ENCODE measurements at regions not wholly inside any gene's neighbourhood (a gene's known extent, or its start where the extent isn't known, plus 50 kb on each side); places are given as distances from the start of the nearest gene placed in this dataset.
"Not testable (repeated sequence)": the region's sequence is repeated elsewhere in the genome, so short reads cannot be mapped to it uniquely, and the experiment has no call there.

GRCh38 chr11:70900540-70900939 lies 351.8 kb downstream of the SHANK2 start:
- TF ChIP-seq, protein P1, sequence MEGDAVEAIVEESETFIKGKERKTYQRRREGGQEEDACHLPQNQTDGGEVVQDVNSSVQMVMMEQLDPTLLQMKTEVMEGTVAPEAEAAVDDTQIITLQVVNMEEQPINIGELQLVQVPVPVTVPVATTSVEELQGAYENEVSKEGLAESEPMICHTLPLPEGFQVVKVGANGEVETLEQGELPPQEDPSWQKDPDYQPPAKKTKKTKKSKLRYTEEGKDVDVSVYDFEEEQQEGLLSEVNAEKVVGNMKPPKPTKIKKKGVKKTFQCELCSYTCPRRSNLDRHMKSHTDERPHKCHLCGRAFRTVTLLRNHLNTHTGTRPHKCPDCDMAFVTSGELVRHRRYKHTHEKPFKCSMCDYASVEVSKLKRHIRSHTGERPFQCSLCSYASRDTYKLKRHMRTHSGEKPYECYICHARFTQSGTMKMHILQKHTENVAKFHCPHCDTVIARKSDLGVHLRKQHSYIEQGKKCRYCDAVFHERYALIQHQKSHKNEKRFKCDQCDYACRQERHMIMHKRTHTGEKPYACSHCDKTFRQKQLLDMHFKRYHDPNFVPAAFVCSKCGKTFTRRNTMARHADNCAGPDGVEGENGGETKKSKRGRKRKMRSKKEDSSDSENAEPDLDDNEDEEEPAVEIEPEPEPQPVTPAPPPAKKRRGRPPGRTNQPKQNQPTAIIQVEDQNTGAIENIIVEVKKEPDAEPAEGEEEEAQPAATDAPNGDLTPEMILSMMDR (IDR thresholded peaks at IDR 0.05): no peak
- no peak for ATAC-seq (ENCODE audit: low FRiP score)
- DNase-seq (ENCODE audit: low spot score): no peak

DNA sequence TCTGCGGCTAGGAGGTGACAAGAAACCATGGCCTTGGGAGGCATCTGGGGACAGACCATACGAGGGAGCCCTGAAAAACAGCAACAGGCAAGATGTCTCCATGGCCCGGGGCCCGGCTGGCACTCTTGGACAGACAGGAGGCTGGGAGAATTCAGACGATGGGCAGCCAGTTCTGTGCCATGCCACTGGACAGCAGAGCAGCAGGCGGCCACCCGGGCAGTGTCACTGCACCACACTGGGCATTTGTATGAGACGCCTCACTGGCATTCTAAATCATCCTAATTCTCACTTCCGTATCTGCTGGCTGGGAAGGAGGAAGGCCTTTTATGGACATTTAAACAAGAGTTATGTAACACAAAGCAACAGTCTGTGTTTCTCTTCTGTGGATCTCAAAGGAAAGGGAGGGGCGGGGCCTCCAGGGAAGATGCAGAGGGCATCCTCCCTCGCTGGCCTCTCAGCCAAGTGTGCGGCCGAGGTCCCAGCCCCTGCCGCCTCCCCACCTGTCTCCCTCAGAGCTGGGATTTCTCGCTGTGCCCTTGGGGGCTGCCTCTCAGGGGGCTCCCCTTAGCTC lies 350.3 kb downstream of the SHANK2 start:
- ATAC-seq (ENCODE audit: low FRiP score): no peak
- TF ChIP-seq, protein P1 (IDR thresholded peaks at IDR 0.05): no peak
- no peak for DNase-seq (ENCODE audit: low spot score)

- ATAC-seq (ENCODE audit: low FRiP score); DNase-seq (ENCODE audit: low spot score): not testable (repeated sequence)
Observed at GRCh38 chr11:70903229-70903628, 349.1 kb downstream of the SHANK2 start.

GRCh38 chr11:70906101-70906500 lies 346.3 kb downstream of the SHANK2 start:
- DNase-seq (ENCODE audit: low spot score) (no peak), ATAC-seq (ENCODE audit: low FRiP score) (no peak)
- TF ChIP-seq, protein P1 (IDR thresholded peaks at IDR 0.05): no peak

DNA sequence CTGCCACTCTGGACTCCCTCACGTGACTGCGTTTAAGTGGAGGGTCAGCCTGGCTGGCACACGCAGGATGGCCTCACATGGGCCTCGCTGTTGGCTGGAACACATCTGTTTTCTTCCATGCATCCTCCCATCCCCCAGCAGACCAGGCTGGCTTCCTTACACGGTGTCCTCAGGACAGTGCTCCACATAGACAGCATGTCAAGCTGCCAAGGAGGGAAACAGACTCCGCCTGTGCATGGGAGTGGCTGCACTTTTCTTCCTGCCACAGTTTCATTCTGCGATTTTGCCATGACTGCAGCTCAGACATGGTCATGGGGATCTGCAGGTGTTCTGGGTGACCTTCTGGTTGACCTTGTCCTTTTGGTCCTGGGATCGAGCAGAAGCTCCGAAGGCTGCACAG lies 344.2 kb downstream of the SHANK2 start:
- ATAC-seq (ENCODE audit: low FRiP score) (no peak), DNase-seq (ENCODE audit: low spot score) (no peak)

GRCh38 chr11:70910835-70911234 lies 341.5 kb downstream of the SHANK2 start:
- ATAC-seq (ENCODE audit: low FRiP score) (no peak), DNase-seq (ENCODE audit: low spot score) (no peak)
- TF ChIP-seq, protein P1 (IDR thresholded peaks at IDR 0.05): no peak

More for the DNA sequence above, 344.2 kb downstream of the SHANK2 start:
- TF ChIP-seq, protein P1 (IDR thresholded peaks at IDR 0.05): no peak

DNA sequence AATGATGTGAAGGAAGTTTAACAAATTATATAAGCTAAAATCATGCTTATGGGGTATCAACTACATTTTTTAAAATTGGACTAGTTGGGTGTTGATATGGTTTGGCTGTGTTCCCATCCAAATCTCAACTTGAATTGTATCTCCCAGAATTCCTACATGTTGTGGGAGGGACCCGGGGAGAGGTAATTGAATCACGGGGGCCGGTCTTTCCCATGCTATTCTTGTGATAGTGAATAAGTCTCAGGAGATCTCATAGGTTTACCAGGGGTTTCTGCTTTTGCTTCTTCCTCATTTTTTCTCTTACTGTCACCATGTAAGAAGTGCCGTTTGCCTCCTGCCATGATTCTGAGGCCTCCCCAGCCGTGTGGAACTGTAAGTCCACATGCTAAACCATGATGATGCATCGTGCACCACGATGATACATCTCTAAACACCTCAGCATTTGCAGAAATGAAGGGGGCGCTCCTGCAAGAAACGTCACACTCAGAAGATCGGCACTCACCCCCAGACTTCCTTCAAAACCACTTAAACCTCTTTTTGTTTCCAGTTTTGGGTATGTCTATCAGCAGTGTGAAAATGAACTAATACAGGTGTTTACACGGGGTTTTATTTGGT lies 340.0 kb downstream of the SHANK2 start:
- DNase-seq (ENCODE audit: low spot score) (no peak), ATAC-seq (ENCODE audit: low FRiP score) (no peak)
- TF ChIP-seq, protein P1 (IDR thresholded peaks at IDR 0.05): no peak

Data from omental fat pad (tissue), 3 donors.